GM21825 (cell line): ENCODE measurements at regions not wholly inside any gene's neighbourhood (a gene's known extent, or its start where the extent isn't known, plus 50 kb on each side); places are given as distances from the start of the nearest gene placed in this dataset.

Source experiments
- ATAC-seq: cut with Tn5 transposase; IDR thresholded peaks from one replicate; pipeline ENCODE4 v1.9.1; 2021; ENCODE audit warnings: mild to moderate bottlenecking, moderate library complexity; ENCODE audit not compliant: unreplicated experiment

GRCh38 chr10:46227571-46227935, 59.2 kb upstream of the ANTXRL start:
- ATAC-seq, result no peak

DNA sequence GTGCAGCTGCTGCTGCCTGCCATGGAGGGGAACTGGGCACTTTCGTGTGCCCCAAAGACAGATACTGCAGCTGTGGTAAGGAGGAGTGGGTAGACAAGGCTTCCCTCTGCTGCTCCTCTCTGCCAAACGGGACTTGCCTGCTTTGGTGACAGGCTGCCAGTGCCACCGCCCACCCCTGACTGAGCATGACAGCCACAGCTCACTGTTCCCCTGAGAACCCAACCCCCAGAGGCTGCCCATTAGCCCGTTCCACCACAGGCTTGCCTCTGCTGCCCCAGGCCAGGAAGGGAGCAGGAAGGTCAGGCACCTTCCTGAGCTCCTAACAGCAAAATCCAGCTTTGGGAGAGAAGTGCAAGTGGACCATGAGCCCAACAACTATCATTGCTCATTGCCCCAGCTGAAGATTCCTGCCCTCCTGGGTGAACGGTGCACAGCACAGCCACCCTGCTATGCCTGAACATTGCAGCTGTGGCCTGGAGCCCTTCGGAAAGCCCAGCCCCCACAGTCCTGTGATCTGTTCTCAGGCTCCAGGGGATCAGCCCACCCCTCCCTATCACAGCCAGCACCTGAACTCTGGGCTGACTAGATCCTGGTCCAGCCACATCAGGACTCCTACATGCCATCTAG, 58.7 kb upstream of the ANTXRL start:
- no peak for ATAC-seq

DNA sequence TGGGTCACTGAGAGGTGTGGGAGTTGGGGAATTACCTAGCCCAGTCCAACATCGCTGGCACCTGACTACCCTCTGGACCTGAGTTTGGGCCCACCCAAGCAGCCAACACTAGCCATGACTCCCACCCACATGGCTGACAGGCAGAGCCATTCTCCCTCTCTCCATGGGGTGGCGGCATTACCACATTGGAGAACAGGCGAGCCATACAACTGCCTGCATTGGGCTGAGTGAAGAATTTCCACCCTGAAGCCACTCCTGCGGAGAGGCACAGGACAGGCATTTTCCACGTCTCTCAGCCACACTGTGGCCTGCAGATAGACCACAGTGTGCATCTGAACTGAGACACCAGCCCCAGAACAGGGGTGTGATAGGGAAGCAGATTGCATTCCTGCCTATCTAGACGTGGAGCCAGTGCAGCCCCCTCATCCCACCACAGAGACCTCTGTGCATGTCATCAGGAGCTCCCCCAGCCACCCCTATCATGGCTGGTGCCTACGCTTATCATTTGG, 58.2 kb upstream of the ANTXRL start:
- peak; percentile 71 for ATAC-seq

- ATAC-seq, result no peak
These were observed 57.6 kb upstream of the ANTXRL start for GRCh38 chr10:46229144-46229563.

DNA sequence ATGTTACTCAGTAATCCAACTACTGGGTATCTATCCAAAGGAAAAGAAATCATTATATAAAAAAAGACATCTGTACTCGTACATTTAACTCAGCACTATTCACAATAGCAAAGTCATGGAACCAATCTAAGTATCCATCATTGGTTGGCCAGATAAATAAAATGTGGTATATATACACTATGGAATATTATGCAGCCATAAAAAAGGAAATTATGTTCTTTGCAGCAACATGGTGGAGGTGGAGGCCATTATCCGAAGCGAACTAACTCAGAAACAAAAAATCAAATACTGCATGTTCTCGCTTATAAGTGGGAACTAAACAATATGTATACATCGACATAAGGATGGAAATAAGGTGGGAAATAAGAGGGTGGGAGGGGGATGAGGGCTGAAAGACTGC, 56.2 kb upstream of the ANTXRL start:
- ATAC-seq, result no peak

GRCh38 chr10:46231087-46231486, 55.7 kb upstream of the ANTXRL start:
- no peak for ATAC-seq

- ATAC-seq, result no peak
These were observed 54.7 kb upstream of the ANTXRL start for GRCh38 chr10:46232084-46232483.

DNA sequence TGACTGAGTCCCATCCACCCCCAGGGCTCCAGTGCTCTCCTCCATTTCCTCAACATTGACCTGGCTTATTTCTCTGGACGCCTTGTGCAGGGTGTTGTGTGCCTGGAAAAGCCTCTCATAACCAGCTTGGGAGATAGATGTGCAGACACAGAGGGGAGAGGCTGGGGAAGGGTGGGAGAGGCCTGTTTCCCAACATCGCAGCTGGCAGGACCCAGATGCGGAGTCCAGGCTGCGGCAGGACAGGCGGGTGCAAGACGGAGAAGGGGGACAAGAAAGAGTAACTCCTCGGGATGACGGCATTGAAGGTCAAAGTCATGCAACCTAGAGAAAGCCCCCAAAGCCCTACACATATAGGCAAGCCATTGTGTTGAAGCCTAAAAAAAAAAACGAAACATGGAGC, 54.1 kb upstream of the ANTXRL start:
- no peak for ATAC-seq

- no peak for ATAC-seq
These were observed 53.6 kb upstream of the ANTXRL start for GRCh38 chr10:46233181-46233580.

DNA sequence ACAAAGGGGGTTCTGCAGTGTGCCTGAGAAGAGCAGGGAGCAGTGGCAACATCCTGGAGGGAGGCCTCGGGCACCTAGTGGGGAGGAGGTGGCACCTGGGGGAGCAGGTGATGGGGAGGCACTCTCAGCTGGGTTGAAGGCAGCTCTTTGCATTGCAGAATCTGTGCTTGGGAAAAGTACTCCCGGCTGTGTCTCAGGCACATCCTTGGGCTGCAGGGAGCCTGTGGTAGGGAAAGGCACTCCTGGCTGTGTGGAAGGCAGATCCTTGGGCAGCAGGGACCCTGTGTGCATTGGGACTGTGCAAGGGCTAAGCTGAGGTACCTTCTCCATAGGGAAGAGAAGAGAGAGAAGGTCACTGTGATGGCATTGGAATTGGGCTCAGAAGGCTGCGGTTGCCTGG, 52.8 kb upstream of the ANTXRL start:
- ATAC-seq, result no peak

GRCh38 chr10:46234431-46235060, 52.3 kb upstream of the ANTXRL start:
- ATAC-seq, result no peak

- ATAC-seq, result no peak
These were observed 50.9 kb upstream of the ANTXRL start for GRCh38 chr10:46235705-46236545.

GRCh38 chr10:46236546-46236887, 50.3 kb upstream of the ANTXRL start:
- no peak for ATAC-seq

GRCh38 chr10:46236941-46237681, 49.7 kb upstream of the ANTXRL start:
- no peak for ATAC-seq
